ENCODE measurements at regions not wholly inside any gene's neighbourhood (a gene's known extent, or its start where the extent isn't known, plus 50 kb on each side); places are given as distances from the start of the nearest gene placed in this dataset.
A peak's percentile ranks its signal among the peaks of the same experiment; 100 is the strongest.
"Not testable (repeated sequence)": the region's sequence is repeated elsewhere in the genome, so short reads cannot be mapped to it uniquely, and the experiment has no call there.

GRCh38 chr12:115898670-115899069 is 378.8 kb downstream of the MED13L start:
- DNase-seq = no peak

- no peak for DNase-seq
Measured at GRCh38 chr12:115897729-115898128, 379.8 kb downstream of the MED13L start.

GRCh38 chr12:115895247-115895646 is 382.2 kb downstream of the MED13L start:
- no peak for DNase-seq

- no peak for DNase-seq
Measured at GRCh38 chr12:115891556-115892164, 385.8 kb downstream of the MED13L start.

GRCh38 chr12:115886666-115887065 is 390.8 kb downstream of the MED13L start:
- no peak for DNase-seq

GRCh38 chr12:115885040-115885690 is 392.3 kb downstream of the MED13L start:
- no peak for DNase-seq

GRCh38 chr12:115882936-115883335 is 394.6 kb downstream of the MED13L start:
- no peak for DNase-seq

GRCh38 chr12:115880238-115880637 is 397.3 kb downstream of the MED13L start:
- no peak for DNase-seq

- no peak for DNase-seq
Measured at GRCh38 chr12:115879354-115879753, 398.1 kb downstream of the MED13L start.

- no peak for DNase-seq
Measured at GRCh38 chr12:115873451-115874082, 403.9 kb downstream of the MED13L start.

- DNase-seq = no peak
Measured at GRCh38 chr12:115872919-115873357, 404.6 kb downstream of the MED13L start.

- DNase-seq = no peak
Measured at GRCh38 chr12:115872212-115872611, 405.3 kb downstream of the MED13L start.

- no peak for DNase-seq
Measured at GRCh38 chr12:115871714-115872113, 405.8 kb downstream of the MED13L start.

- no peak for DNase-seq
Measured at GRCh38 chr12:115870510-115870909, 407.0 kb downstream of the MED13L start.

GRCh38 chr12:115870021-115870420 is 407.5 kb downstream of the MED13L start:
- DNase-seq = no peak

GRCh38 chr12:115869604-115870003 is 407.9 kb downstream of the MED13L start:
- no peak for DNase-seq

GRCh38 chr12:115868624-115869023 is 408.9 kb downstream of the MED13L start:
- DNase-seq = no peak

- DNase-seq = no peak
Measured at GRCh38 chr12:115867854-115868253, 409.6 kb downstream of the MED13L start.

- DNase-seq = no peak
Measured at GRCh38 chr12:115866909-115867525, 410.5 kb downstream of the MED13L start.

GRCh38 chr12:115866281-115866680 is 411.2 kb downstream of the MED13L start:
- DNase-seq = not testable (repeated sequence)

GRCh38 chr12:115864396-115864795 is 413.1 kb downstream of the MED13L start:
- no peak for DNase-seq

- no peak for DNase-seq
Measured at GRCh38 chr12:115860619-115861018, 416.9 kb downstream of the MED13L start.

GRCh38 chr12:115859231-115859630 is 418.3 kb downstream of the MED13L start:
- peak; percentile 30 for DNase-seq

GRCh38 chr12:115857923-115858322 is 419.6 kb downstream of the MED13L start:
- no peak for DNase-seq

All from midbrain (tissue), 1 donor.